K562 (cell line): ENCODE measurements at regions not wholly inside any gene's neighbourhood (a gene's known extent, or its start where the extent isn't known, plus 50 kb on each side); places are given as distances from the start of the nearest gene placed in this dataset.

ENCODE experiments used
- ATAC-seq: fragments of 200-7000 bp; cut with Tn5 transposase; 3 replicates; pipeline ENCODE4 v1.9.1; 2020; ENCODE audit warnings: moderate library complexity
- BruUV-seq: library from RNA; stranded (reverse); fragments of 400-500 nt; replicated peaks from 2 replicates; lab custom pipeline; 2021; lab: Mats Ljungman, UMichigan
- CTCF ChIA-PET: fragments of 300-600 bp; formaldehyde crosslinking; extraction: SDS; loops from one replicate; lab custom pipeline; 2021; ENCODE audit warnings: low intra/inter-chr PET ratio; lab: Yijun Ruan, JAX
- POLR2A ChIA-PET: fragments of 300-600, 350-650 bp; sonication (Branson Sonifier 250); formaldehyde crosslinking; extraction: SDS; loops from one replicate; lab custom pipeline; 2021; ENCODE audit warnings: antibody characterized with exemption, inconsistent platforms; lab: Yijun Ruan, JAX
- DNase-seq, 4 experiments: peaks; one replicate each; pipeline versions ENCODE4 v3.0.0 to v3.0.0-alpha.2; 2011 to 2018; ENCODE audit warnings: low spot score in 3 of 4, mixed read lengths in 3 of 4; ENCODE audit errors: extremely low read depth in 1 of 4
- FAIRE-seq: peaks from 2 replicates; lab custom pipeline; 2011; peaks lifted over from hg19 to GRCh38; lab: Jason Lieb, UNC
- H2AFZ ChIP-seq: 2 replicates; pipeline ENCODE4 v1.6.0; 2011; ENCODE audit warnings: low read depth, low read length, control low read depth, inconsistent platforms
- H3K27ac ChIP-seq: fragments of 200-600 bp; 3 replicates; pipeline ENCODE4 v1.8.0; 2011; ENCODE audit warnings: low read depth, mild to moderate bottlenecking, control low read depth, inconsistent platforms, low read length, moderate library complexity, mixed read lengths; ENCODE audit errors: extremely low read depth
- H3K27me3 ChIP-seq, 2 experiments: fragments of 300-600 bp in 1 of 2; 2 replicates in 1 of 2; 3 replicates in 1 of 2; pipeline versions ENCODE4 v1.6.0 to v1.8.0; 2011; ENCODE audit warnings: inconsistent platforms in 2 of 2, low read length in 2 of 2, mild to moderate bottlenecking in 1 of 2, mixed read lengths in 1 of 2, moderate library complexity in 1 of 2; ENCODE audit not compliant: control insufficient read depth in 2 of 2, insufficient read depth in 2 of 2
- H3K36me3 ChIP-seq: fragments of 300-600 bp; 3 replicates; pipeline ENCODE4 v1.8.0; 2011; ENCODE audit warnings: mild to moderate bottlenecking, low read length, inconsistent platforms; ENCODE audit not compliant: control insufficient read depth, insufficient read depth
- H3K4me1 ChIP-seq, 2 experiments: fragments of 200-600 bp in 1 of 2; replicated peaks in 1 of 2; 2 replicates in 1 of 2; 3 replicates in 1 of 2; pipeline versions ENCODE4 v1.5.1 to v1.8.0; 2011; ENCODE audit warnings: inconsistent platforms in 2 of 2, low read length in 2 of 2, mild to moderate bottlenecking in 1 of 2, mixed read lengths in 1 of 2, moderate library complexity in 1 of 2; ENCODE audit not compliant: control insufficient read depth in 2 of 2, insufficient read depth in 2 of 2
- H3K4me2 ChIP-seq: 2 replicates; pipeline ENCODE4 v1.6.1; 2011; ENCODE audit warnings: low read length, control low read depth, inconsistent platforms, mixed read lengths; ENCODE audit not compliant: insufficient read depth
- H3K4me3 ChIP-seq: fragments of 200-600 bp; sonication (generic), shearing (Covaris generic); 2 replicates; pipeline ENCODE4 v1.5.1; 2016; ENCODE audit warnings: control low read depth, inconsistent platforms
- H3K79me2 ChIP-seq: fragments of 200-600 bp; 3 replicates; pipeline ENCODE4 v1.8.0; 2011; ENCODE audit warnings: low read length, inconsistent platforms; ENCODE audit not compliant: control insufficient read depth, insufficient read depth
- H3K9ac ChIP-seq, 2 experiments: 2 replicates each; pipeline versions ENCODE4 v1.6.0 to v1.6.1; 2011; ENCODE audit warnings: low read depth in 2 of 2, low read length in 2 of 2, control low read depth in 1 of 2, inconsistent platforms in 1 of 2, mild to moderate bottlenecking in 1 of 2, mixed read lengths in 1 of 2; ENCODE audit not compliant: insufficient read depth in 1 of 2
- H3K9me1 ChIP-seq: one replicate; pipeline ENCODE4 v1.6.0; 2011; ENCODE audit warnings: inconsistent platforms, mild to moderate bottlenecking, low read length, moderate library complexity; ENCODE audit not compliant: control insufficient read depth, insufficient read depth
- H3K9me3 ChIP-seq: replicated peaks from 2 replicates; pipeline ENCODE4 v1.5.1; 2011; ENCODE audit warnings: low read depth, low read length, inconsistent platforms; ENCODE audit not compliant: control insufficient read depth, insufficient read depth
- H4K20me1 ChIP-seq: replicated peaks from 2 replicates; pipeline ENCODE4 v1.6.1; 2011; ENCODE audit warnings: low read length, inconsistent platforms, mixed read lengths; ENCODE audit not compliant: control insufficient read depth, insufficient read depth
- JUN ChIP-seq, 2 experiments: sonication (generic) in 1 of 2; formaldehyde crosslinking in 1 of 2; IDR thresholded peaks; 2 replicates each; pipeline versions ENCODE4 v1.6.1 to v1.8.0; 2012 to 2022; ENCODE audit warnings: borderline replicate concordance in 2 of 2, mild to moderate bottlenecking in 2 of 2, improper control_type of control experiment in 1 of 2, low read depth in 1 of 2, low read length in 1 of 2, missing genetic modification reagents in 1 of 2
- MAZ ChIP-seq, 2 experiments: fragments of 450-650 bp in 1 of 2; sonication (generic) in 1 of 2; formaldehyde crosslinking; IDR thresholded peaks in 1 of 2; conservative IDR thresholded peaks in 1 of 2; 2 replicates each; pipeline versions ENCODE4 v1.4.0 to v1.5.0; 2020; ENCODE audit warnings: mild to moderate bottlenecking in 1 of 2, missing genetic modification reagents in 1 of 2
- POLR2AphosphoS2 ChIP-seq: IDR thresholded peaks from 2 replicates; pipeline ENCODE4 v1.6.1; 2012; ENCODE audit warnings: low read length, improper control_type of control experiment
- PTBP1 ChIP-seq: fragments of 200-400 bp; formaldehyde crosslinking; IDR thresholded peaks from 2 replicates; pipeline ENCODE4 v1.6.1; 2017; ENCODE audit warnings: low read depth, low read length
- PYGO2 ChIP-seq: fragments of 450-650 bp; IDR thresholded peaks from 2 replicates; pipeline ENCODE4 v1.6.1; 2016; ENCODE audit warnings: mild to moderate bottlenecking, missing genetic modification characterization, moderate library complexity, missing compliant biosample characterization
- RCOR1 ChIP-seq, 2 experiments: IDR thresholded peaks; 2 replicates each; pipeline ENCODE4 v1.6.1; 2012; ENCODE audit warnings: low read depth in 2 of 2, low read length in 2 of 2, borderline replicate concordance in 1 of 2, improper control_type of control experiment in 1 of 2
- ZBED1 ChIP-seq: IDR thresholded peaks from 2 replicates; pipeline ENCODE4 v1.6.1; 2014
- ZBTB9 ChIP-seq: fragments of 450-650 bp; formaldehyde crosslinking; IDR thresholded peaks from 2 replicates; pipeline ENCODE4 v1.4.0; 2020; ENCODE audit warnings: mild to moderate bottlenecking, moderate library complexity
- ZNF121 ChIP-seq: sonication (generic); formaldehyde crosslinking; conservative IDR thresholded peaks from 2 replicates; pipeline ENCODE4 v1.8.0; 2022; ENCODE audit warnings: missing genetic modification reagents
- ZNF174 ChIP-seq: fragments of 250-450 bp; sonication (Bioruptor Pico); IDR thresholded peaks from 2 replicates; pipeline ENCODE4 v1.4.0; 2020; ENCODE audit warnings: mild to moderate bottlenecking
- ZNF224 ChIP-seq: sonication (generic); formaldehyde crosslinking; IDR thresholded peaks from 2 replicates; pipeline ENCODE4 v1.8.0; 2022; ENCODE audit warnings: mild to moderate bottlenecking, missing genetic modification reagents
- ZNF3 ChIP-seq: fragments of 250-450 bp; sonication (Bioruptor Pico); IDR thresholded peaks from 2 replicates; pipeline ENCODE4 v1.5.0; 2021; ENCODE audit warnings: mild to moderate bottlenecking, moderate library complexity
- ZNF766 ChIP-seq: fragments of 200-800 bp; sonication (Bioruptor generic); conservative IDR thresholded peaks from 2 replicates; pipeline ENCODE4 v1.6.1; 2016; ENCODE audit warnings: missing genetic modification characterization, missing compliant biosample characterization
- WGBS: fragments of 100-300 bp; shearing (Covaris generic); methylation state at CpG from one replicate; pipeline ENCODE4 v1.1.6; 2016; ENCODE audit warnings: low coverage, mixed read lengths; ENCODE audit not compliant: insufficient coverage; ENCODE audit errors: missing lambda C conversion rate; 5-methylcytosine and 5-hydroxymethylcytosine counted together
- in situ Hi-C: fragments of 300-500 bp; cut with MboI; formaldehyde crosslinking; loops from 4 replicates; pipeline ENCODE4 v1.15.0; 2018; ENCODE audit warnings: inconsistent platforms, mixed read lengths
- intact Hi-C: fragments of 100-400 bp; cut with micrococcal nuclease; formaldehyde crosslinking; loops from 2 replicates; pipeline ENCODE4 v1.14.2; 2022
- TF ChIP-seq, protein P1 (sequence below): fragments of 450-650 bp; IDR thresholded peaks from one replicate; pipeline ENCODE4 v1.6.1; 2018; ENCODE audit warnings: mild to moderate bottlenecking, moderate library complexity; ENCODE audit not compliant: partially characterized antibody
- TF ChIP-seq, protein P2 (sequence below): sonication (generic); formaldehyde crosslinking; IDR thresholded peaks from 2 replicates; pipeline ENCODE4 v1.8.1; 2022; ENCODE audit warnings: missing genetic modification reagents
- TF ChIP-seq, protein P3 (sequence below): sonication (generic); formaldehyde crosslinking; IDR thresholded peaks from 2 replicates; pipeline ENCODE4 v1.8.1; 2022; ENCODE audit warnings: missing genetic modification reagents

GRCh38 chr18:24538414-24539264, 78.2 kb downstream of the HRH4 start:
- Histone ChIP-seq H3K4me1 (no peaks in the 10 kb centered on the region), H3K4me3 (no peak overlapping the region), H3K9ac (no peak overlapping the region), H3K36me3 (no peaks in the 10 kb centered on the region), H4K20me1 (no peaks in the 10 kb centered on the region), H3K4me2 (no peak overlapping the region), H3K79me2 (no peaks in the 10 kb centered on the region), H3K27me3 (no peaks in the 10 kb centered on the region; a peak in 1 of 5 replicates), H3K27ac (no peak overlapping the region), H3K9me1 (no peaks in the 10 kb centered on the region), H2AFZ (no peak overlapping the region), H3K9me3 (no peaks in the 10 kb centered on the region)
- no TSS peak for BruUV-seq
- WGBS: under 1% methylated on average over 5 of the region's 5 CpGs
- DNase-seq (no peak), ATAC-seq (no peak), FAIRE-seq (no peak)
- POLR2A ChIA-PET: no interaction called here
- in situ Hi-C loops: no loop called here
- intact Hi-C loops: no loop called here
- CTCF ChIA-PET: no interaction called here
- TF ChIP-seq JUN (IDR thresholded peaks at IDR 0.05; ENCODE audit: borderline replicate concordance, low read depth, low read length) (no peak), JUN (CRISPR knock-in tag; IDR thresholded peaks at IDR 0.05; ENCODE audit: borderline replicate concordance) (no peak), ZNF121 (CRISPR knock-in tag) (no peak), PYGO2 (tag) (no peak), ZNF224 (CRISPR knock-in tag) (no peak), ZBED1 (no peak), PTBP1 (no peak), ZNF3 (CRISPR knock-in tag) (no peak), ZNF766 (no peak), POLR2AphosphoS2 (no peak), ZNF174 (CRISPR knock-in tag) (no peak), RCOR1 (IDR thresholded peaks at IDR 0.05; ENCODE audit: borderline replicate concordance in 1 of 2, low read depth in 2 of 2, low read length in 2 of 2) (no peak), ZBTB9 (CRISPR knock-in tag) (no peak), MAZ (CRISPR knock-in tag; conservative IDR thresholded peaks at IDR 0.05 in 1 of 2, IDR thresholded peaks at IDR 0.05 in 1 of 2) (no peak)
- TF ChIP-seq, protein P1, sequence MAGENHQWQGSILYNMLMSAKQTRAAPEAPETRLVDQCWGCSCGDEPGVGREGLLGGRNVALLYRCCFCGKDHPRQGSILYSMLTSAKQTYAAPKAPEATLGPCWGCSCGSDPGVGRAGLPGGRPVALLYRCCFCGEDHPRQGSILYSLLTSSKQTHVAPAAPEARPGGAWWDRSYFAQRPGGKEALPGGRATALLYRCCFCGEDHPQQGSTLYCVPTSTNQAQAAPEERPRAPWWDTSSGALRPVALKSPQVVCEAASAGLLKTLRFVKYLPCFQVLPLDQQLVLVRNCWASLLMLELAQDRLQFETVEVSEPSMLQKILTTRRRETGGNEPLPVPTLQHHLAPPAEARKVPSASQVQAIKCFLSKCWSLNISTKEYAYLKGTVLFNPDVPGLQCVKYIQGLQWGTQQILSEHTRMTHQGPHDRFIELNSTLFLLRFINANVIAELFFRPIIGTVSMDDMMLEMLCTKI: no peak
- TF ChIP-seq, protein P2, sequence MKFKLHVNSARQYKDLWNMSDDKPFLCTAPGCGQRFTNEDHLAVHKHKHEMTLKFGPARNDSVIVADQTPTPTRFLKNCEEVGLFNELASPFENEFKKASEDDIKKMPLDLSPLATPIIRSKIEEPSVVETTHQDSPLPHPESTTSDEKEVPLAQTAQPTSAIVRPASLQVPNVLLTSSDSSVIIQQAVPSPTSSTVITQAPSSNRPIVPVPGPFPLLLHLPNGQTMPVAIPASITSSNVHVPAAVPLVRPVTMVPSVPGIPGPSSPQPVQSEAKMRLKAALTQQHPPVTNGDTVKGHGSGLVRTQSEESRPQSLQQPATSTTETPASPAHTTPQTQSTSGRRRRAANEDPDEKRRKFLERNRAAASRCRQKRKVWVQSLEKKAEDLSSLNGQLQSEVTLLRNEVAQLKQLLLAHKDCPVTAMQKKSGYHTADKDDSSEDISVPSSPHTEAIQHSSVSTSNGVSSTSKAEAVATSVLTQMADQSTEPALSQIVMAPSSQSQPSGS (CRISPR knock-in tag): no peak
- TF ChIP-seq, protein P3, sequence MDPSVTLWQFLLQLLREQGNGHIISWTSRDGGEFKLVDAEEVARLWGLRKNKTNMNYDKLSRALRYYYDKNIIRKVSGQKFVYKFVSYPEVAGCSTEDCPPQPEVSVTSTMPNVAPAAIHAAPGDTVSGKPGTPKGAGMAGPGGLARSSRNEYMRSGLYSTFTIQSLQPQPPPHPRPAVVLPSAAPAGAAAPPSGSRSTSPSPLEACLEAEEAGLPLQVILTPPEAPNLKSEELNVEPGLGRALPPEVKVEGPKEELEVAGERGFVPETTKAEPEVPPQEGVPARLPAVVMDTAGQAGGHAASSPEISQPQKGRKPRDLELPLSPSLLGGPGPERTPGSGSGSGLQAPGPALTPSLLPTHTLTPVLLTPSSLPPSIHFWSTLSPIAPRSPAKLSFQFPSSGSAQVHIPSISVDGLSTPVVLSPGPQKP (CRISPR knock-in tag): no peak
